Central memory CD8-positive, alpha-beta T cell (primary cell): ENCODE measurements at regions not wholly inside any gene's neighbourhood (a gene's known extent, or its start where the extent isn't known, plus 50 kb on each side); places are given as distances from the start of the nearest gene placed in this dataset.
"Not testable (repeated sequence)": the region's sequence is repeated elsewhere in the genome, so short reads cannot be mapped to it uniquely, and the experiment has no call there.

Source experiments
- ATAC-seq: fragments of 150-1000 bp; cut with Tn5 transposase; replicated peaks from 2 replicates; pipeline ENCODE4 v1.10.0; 2022; ENCODE audit warnings: mild to moderate bottlenecking, moderate FRiP score, moderate number of reproducible peaks; ENCODE audit not compliant: poor library complexity, severe bottlenecking; ENCODE audit errors: extremely low read depth
- DNase-seq, 2 donors: peaks; one replicate each; pipeline ENCODE4 v3.0.0; 2021; ENCODE audit warnings: low spot score in 2 of 2
- H3K27ac Mint-ChIP-seq: one replicate; pipeline ENCODE4 v1.8.0; 2022; ENCODE audit warnings: low read depth, mild to moderate bottlenecking, moderate library complexity, mixed read lengths
- H3K27me3 Mint-ChIP-seq: one replicate; pipeline ENCODE4 v1.8.0; 2022; ENCODE audit warnings: mixed read lengths
- H3K36me3 Mint-ChIP-seq: one replicate; pipeline ENCODE4 v1.8.0; 2022; ENCODE audit warnings: mild to moderate bottlenecking, moderate library complexity, mixed read lengths; ENCODE audit not compliant: insufficient read depth
- H3K4me1 Mint-ChIP-seq: one replicate; pipeline ENCODE4 v1.8.0; 2022; ENCODE audit warnings: mixed read lengths
- H3K4me3 Mint-ChIP-seq: one replicate; pipeline ENCODE4 v1.8.0; 2022; ENCODE audit warnings: mild to moderate bottlenecking, moderate library complexity, mixed read lengths
- H3K9me3 Mint-ChIP-seq: one replicate; pipeline ENCODE4 v1.8.0; 2022; ENCODE audit warnings: mixed read lengths

DNA sequence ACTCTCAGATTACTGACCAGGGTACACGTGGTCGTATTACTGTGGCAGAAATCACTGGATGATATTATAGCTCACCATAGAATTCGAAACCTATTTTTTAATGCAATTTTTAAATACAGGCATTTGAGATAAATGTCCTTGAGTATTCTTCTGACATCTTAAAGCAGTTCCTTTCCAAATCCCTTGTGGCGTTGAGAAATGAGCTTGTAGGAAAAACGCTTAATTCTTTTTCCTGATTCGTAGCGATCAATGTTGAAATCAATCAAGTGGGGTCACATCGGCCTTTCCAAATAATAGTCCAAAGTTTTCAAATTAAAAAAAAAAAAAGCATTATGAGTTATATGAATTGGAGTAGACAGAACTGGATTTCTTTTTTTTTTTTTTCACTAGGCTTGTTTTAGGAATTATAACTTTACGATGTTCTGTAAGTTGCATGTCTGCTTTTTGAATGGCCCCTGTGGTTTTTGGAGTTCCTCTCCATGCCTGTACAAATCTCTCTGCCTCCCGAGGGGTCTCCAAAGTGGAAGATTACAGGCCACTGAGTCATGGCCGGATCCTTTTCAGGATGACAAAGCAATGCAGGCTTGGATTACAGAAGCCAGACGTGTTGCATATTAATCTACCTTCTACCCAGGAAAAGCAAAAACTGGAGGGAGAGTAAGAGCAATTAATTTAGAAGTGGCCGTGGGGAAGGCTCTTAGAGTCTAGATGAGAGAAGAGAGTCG, 226.1 kb downstream of the SHOX start:
- Mint-ChIP-seq H3K27me3 (no peaks in the 10 kb centered on the region), H3K36me3 (no peaks in the 10 kb centered on the region), H3K27ac (no peak overlapping the region), H3K4me1 (no peaks in the 10 kb centered on the region), H3K9me3 (peaks cover 34% of the 10 kb centered on the region), H3K4me3 (no peak overlapping the region)
- ATAC-seq (no peak), DNase-seq (no peak)

DNA sequence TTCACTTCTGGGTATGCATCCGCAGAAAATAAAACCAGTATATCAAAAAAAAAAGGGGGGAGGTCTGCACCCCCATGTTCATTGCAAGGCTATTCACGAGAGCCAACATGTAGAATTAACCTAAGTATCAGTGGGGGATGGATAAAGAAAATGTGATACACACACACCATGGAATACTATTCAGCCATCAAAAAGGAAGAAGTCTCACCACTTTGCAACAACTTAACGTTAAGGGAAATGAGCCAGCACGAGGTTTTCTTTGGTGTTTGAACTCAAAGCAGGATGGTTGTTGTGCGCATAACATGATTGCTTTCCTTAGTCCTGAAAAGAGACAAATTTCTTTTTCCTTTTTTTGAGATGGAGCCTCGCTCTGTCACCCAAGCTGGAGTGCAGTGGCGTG, 222.7 kb downstream of the SHOX start:
- ATAC-seq (no peak), DNase-seq (no peak)
- no peaks in the 10 kb centered on the region for H3K36me3 Mint-ChIP-seq
- no peak overlapping the region for H3K4me3 Mint-ChIP-seq
- H3K27me3 Mint-ChIP-seq = no peaks in the 10 kb centered on the region
- H3K27ac Mint-ChIP-seq = no peak overlapping the region
- H3K4me1 Mint-ChIP-seq = no peaks in the 10 kb centered on the region
- H3K9me3 Mint-ChIP-seq = peaks cover 33% of the 10 kb centered on the region

DNA sequence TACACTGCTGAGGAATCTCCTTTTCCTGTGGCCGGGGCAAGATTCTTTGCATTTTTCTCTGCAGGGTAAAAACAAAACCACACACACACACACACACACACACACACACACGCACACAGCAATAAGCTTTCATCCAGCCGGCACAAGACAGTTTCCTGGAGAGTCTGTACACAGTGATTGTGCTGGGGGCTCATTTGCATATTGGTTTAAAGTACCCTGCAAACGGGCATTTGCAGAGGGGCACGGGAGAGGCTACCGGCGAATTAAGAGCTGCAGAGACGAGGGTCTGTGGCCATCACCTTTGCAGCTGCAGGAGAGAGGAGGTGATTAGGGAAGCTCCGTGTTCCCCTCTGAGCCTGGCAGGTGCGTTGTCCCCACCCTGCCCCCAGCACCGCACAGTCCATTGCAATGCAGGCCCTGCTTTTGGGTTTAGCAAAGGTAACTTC, 219.9 kb downstream of the SHOX start:
- H3K27ac Mint-ChIP-seq = no peak overlapping the region
- no peaks in the 10 kb centered on the region for H3K4me1 Mint-ChIP-seq
- no peaks in the 10 kb centered on the region for H3K27me3 Mint-ChIP-seq
- ATAC-seq (no peak), DNase-seq (no peak)
- H3K4me3 Mint-ChIP-seq = no peak overlapping the region
- peaks cover 31% of the 10 kb centered on the region for H3K9me3 Mint-ChIP-seq
- H3K36me3 Mint-ChIP-seq = no peaks in the 10 kb centered on the region

DNA sequence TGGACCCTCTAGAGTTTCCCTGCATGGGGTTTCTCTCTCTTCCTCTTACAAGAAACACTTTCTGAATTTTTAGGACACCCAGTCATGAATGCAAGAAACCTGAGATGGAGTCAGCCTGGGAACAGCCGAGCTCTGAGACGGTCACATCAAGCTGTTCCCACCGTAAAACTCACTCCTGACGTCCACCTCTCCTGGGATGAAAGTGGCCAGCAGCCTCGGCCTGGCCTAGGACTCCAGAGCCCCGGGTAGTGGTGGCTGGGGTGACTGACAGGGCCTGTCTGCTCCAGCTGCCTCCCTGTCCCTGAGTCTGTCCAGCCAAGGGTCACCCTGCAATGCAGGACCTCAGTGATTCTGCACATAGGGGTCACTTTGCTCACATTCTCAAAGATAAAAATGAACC, 217.8 kb downstream of the SHOX start:
- no peaks in the 10 kb centered on the region for H3K27me3 Mint-ChIP-seq
- DNase-seq (peak in 1 of 2 donors; percentile 4), ATAC-seq (no peak)
- peaks cover 17% of the 10 kb centered on the region for H3K9me3 Mint-ChIP-seq
- H3K4me1 Mint-ChIP-seq = no peaks in the 10 kb centered on the region
- H3K36me3 Mint-ChIP-seq = no peaks in the 10 kb centered on the region
- H3K27ac Mint-ChIP-seq = no peak overlapping the region
- H3K4me3 Mint-ChIP-seq = no peak overlapping the region

DNA sequence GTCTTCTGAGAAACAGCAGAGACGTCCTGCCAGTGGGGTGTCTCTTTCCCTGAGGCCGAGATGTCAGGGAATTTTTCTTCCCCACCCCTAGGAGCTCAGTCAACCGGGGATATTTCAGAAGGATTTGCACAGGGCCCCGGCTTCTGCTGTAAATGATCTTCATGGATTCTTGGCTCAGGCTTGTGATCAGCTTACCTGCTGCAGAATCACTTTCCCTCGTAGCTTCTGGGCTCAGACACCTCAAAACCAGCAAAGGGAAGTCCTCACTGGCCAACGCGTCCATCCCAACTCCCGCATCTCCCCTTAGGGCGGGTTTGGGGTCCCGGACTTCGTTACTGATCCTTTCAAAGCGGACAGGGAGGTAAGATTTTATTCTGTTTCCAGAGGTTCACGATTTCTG, 212.7 kb downstream of the SHOX start:
- no peak for ATAC-seq
- Mint-ChIP-seq H3K36me3 (no peaks in the 10 kb centered on the region), H3K4me3 (no peak overlapping the region), H3K9me3 (peaks cover 15% of the 10 kb centered on the region), H3K27me3 (no peaks in the 10 kb centered on the region), H3K4me1 (no peaks in the 10 kb centered on the region), H3K27ac (no peak overlapping the region)
- peak in 1 of 2 donors; percentile 6 for DNase-seq

DNA sequence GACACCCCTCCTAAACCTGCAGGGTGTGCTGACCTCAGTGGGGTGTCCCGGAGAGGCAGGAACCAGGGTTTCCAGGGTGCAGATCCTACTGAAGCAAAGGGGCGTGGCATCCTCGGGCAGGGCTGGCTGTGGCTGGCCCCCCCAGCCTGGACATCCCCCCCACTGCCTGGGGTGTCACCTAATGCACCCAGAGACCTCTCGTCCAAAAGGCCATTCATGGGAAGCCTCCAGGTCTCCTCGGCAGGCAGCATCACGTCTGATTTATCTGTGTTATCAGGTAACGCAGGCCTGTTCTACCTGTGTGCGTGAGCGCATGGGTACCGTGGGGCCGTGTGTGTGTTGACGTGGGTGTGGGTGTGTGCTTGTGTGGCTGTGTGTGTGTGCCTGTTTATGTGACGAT, 210.0 kb downstream of the SHOX start:
- Mint-ChIP-seq H3K27me3 (no peaks in the 10 kb centered on the region), H3K9me3 (peaks cover 13% of the 10 kb centered on the region), H3K4me3 (no peak overlapping the region), H3K4me1 (no peaks in the 10 kb centered on the region), H3K36me3 (no peaks in the 10 kb centered on the region), H3K27ac (no peak overlapping the region)
- ATAC-seq (no peak), DNase-seq (peak in 1 of 2 donors; percentile 6)

DNA sequence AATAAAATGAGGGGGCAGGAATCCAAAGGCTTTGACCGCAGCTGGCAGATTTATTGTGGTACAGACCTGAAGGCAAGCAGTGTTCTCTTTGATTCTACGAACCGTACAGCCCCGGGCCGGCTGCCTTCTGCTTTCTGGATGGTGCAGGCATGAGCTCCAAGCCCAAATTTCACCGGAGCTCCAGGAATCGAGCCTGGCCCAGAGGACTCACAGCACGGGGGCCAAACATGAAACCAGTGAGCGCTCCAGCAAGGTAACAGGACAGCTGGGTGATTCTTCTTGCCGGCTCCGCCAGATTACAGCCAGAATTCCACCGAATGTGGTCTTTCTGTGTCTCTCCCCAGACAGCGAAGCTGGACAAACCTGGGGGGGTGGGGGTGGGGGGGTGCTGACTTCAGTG, 208.1 kb downstream of the SHOX start:
- peaks cover 15% of the 10 kb centered on the region for H3K9me3 Mint-ChIP-seq
- not testable (repeated sequence) for H3K4me1 Mint-ChIP-seq, ATAC-seq, H3K27ac Mint-ChIP-seq, H3K4me3 Mint-ChIP-seq, H3K36me3 Mint-ChIP-seq, H3K27me3 Mint-ChIP-seq
- DNase-seq = peak in 1 of 2 donors; percentile 7

DNA sequence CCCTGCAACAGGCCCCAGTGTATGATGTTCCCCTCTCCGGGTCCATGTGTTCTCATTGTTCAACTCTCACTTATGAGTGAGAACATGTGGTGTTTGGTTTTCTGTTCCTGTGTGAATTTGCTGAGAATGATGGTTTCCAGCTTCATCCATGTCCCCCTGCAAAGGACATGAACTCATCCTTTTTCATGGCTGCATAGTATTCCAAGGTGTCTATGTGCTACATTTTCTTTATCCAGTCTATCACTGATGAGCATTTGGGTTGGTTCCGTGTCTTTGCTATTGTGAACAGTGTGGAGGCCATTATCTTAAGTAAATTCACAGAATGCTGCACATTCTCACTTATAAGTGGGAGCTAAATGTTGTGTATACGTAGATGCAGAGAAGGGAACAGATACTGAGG, 205.3 kb downstream of the SHOX start:
- DNase-seq, H3K27me3 Mint-ChIP-seq, H3K4me1 Mint-ChIP-seq, H3K36me3 Mint-ChIP-seq, H3K4me3 Mint-ChIP-seq, ATAC-seq, H3K27ac Mint-ChIP-seq: not testable (repeated sequence)
- H3K9me3 Mint-ChIP-seq = peaks cover 10% of the 10 kb centered on the region

DNA sequence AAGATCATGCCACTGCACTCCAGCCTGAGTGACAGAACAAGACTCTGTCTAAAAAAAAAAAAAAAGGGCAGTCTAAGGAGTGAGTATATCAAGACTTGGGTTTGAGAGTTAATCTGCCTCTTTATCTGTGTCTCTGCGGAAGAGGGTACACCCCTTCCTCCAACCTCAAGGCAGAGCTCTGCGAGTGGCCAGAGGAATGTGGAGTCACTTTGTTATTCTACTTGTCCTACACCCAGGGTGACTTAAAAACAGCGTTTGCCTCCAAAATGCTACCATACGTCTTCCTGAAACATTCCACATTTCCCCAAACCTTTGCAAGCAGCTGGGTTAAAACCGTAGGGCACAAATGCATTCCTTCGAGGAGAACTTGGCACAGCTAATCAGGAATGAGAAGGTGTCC, 199.9 kb downstream of the SHOX start:
- Mint-ChIP-seq H3K9me3 (peaks cover 9% of the 10 kb centered on the region), H3K4me1 (no peaks in the 10 kb centered on the region), H3K27me3 (no peaks in the 10 kb centered on the region), H3K27ac (no peak overlapping the region), H3K4me3 (no peak overlapping the region), H3K36me3 (no peaks in the 10 kb centered on the region)
- ATAC-seq = no peak
- DNase-seq = peak in 1 of 2 donors; percentile 3

DNA sequence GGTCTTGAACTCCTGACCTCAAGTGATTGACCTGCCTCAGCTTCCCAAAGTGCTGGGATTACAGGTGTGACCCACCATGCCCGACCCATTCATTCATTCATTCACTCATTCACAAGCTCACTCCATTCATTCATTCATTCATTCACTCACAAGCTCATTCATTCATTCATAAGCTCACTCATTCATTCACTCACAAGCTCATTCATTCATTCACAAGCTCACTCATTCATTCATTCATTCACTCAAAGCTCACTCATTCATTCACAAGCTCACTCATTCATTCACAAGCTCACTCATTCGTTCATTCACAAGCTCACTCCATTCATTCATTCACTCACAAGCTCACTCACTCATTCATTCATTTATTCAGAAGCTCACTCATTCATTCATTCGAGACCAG, 198.6 kb downstream of the SHOX start:
- no peak for ATAC-seq
- Mint-ChIP-seq H3K4me1 (no peaks in the 10 kb centered on the region), H3K36me3 (no peaks in the 10 kb centered on the region), H3K9me3 (peaks cover 8% of the 10 kb centered on the region), H3K27ac (no peak overlapping the region), H3K27me3 (no peaks in the 10 kb centered on the region), H3K4me3 (no peak overlapping the region)
- peak in 1 of 2 donors; percentile 2 for DNase-seq

DNA sequence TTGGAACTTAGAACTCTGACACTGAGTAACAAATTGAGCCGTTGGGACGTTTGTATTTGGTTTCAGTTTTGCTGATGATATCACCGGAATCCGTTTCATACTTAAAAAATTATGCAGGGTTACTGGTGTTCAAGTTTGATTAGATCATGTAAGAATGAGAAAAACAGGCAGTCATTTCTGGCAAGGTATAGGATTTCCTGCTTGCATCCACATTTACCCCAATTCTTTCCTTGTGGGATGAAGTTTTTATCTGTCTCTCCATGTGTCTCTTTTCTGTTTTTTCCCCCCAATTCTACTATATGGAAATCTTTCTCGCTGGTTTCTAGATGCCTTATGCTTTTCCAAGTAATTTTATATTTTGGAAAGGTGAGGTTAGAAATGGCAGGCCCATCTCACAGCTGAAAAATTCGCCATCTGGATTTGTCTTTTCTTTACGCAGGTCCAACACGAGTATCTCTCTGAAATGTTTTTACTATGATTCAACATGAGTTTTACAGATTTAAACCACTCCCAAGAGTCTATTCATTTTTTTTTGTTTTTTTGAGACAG, 197.9 kb downstream of the SHOX start:
- Mint-ChIP-seq H3K4me1 (no peaks in the 10 kb centered on the region), H3K27me3 (no peaks in the 10 kb centered on the region), H3K36me3 (no peaks in the 10 kb centered on the region), H3K4me3 (no peak overlapping the region), H3K9me3 (peaks cover 8% of the 10 kb centered on the region), H3K27ac (no peak overlapping the region)
- DNase-seq = no peak
- no peak for ATAC-seq

DNA sequence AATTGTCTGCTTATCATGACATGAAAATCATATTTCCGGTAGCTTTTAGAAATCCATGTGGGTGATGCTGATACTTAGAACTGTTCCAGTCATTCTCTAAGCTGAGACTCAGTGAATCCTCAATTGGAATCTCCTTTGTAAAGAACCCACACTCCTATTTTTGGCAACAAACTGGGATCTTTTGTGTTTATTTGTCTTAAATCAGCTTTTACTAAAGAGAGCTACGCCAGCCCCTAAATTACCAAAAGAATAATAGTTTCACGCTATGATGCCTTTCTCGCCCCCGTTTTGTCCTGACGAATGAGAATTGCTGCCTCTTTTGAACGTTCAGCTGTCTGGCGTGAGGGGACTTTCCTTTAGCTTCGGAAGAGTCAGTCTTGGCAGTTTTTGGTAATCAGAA, 195.9 kb downstream of the SHOX start:
- ATAC-seq (no peak), DNase-seq (no peak)
- Mint-ChIP-seq H3K27ac (no peak overlapping the region), H3K9me3 (peaks cover 14% of the 10 kb centered on the region), H3K27me3 (no peaks in the 10 kb centered on the region), H3K4me3 (no peak overlapping the region), H3K36me3 (no peaks in the 10 kb centered on the region), H3K4me1 (no peaks in the 10 kb centered on the region)

DNA sequence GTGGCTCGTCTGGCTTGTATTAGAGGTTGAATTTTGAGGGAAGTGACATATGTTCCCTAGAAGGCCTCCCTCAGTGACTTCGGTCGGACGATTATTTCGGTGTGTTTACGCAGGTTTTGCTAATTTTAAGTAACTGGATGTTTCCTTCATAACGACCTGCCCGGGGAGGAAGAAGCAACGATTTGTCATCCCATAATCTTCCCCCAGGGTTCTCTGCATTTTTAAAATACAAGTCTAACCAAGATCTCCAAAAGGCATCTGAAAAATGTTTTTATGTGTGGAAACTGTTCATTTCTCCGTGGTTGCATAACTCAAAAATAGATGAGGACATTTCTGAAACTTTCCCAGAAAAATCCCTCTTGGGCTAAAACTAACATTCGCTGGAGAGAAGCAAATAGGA, 195.4 kb downstream of the SHOX start:
- no peak for DNase-seq

More for the DNA sequence above, 195.4 kb downstream of the SHOX start:
- Mint-ChIP-seq H3K36me3 (no peaks in the 10 kb centered on the region), H3K9me3 (peaks cover 14% of the 10 kb centered on the region), H3K4me1 (no peaks in the 10 kb centered on the region), H3K4me3 (no peak overlapping the region), H3K27me3 (no peaks in the 10 kb centered on the region), H3K27ac (no peak overlapping the region)
- ATAC-seq = no peak
